Astrocyte of the hippocampus (primary cell): ENCODE measurements at regions not wholly inside any gene's neighbourhood (a gene's known extent, or its start where the extent isn't known, plus 50 kb on each side); places are given as distances from the start of the nearest gene placed in this dataset.

Experiments used
- DNase-seq: peaks from one replicate; pipeline ENCODE4 v3.0.0; 2011; ENCODE audit warnings: low read depth, low spot score

DNA sequence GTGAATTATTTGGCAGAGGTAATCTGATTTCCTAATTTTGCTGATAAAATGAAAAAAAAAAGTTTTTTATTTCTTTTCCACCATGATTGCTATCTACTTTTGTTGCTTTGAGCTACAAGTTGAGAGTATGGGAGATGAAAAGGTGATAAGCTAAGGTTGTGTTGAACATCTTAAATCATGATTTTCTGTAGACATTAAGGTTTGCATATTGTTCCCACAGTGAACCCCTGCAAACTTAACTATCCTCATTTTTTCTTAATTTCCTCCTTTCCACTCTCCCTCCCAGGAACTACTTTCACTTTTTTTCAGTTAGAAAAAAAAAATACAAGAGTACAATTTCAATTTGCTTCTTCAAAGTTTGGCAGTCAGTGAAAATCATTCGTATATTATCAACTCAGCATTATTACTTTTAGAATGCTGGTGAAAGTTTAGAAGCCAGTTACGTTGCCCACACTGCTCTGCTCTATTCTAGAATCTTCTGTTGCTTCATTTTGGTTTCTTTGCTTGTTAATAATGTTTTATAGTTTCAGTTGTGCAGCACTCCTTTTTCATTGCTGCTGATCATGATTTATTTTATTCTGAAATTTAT lies 673.8 kb upstream of the CITED2 start:
- DNase-seq, result no peak

DNA sequence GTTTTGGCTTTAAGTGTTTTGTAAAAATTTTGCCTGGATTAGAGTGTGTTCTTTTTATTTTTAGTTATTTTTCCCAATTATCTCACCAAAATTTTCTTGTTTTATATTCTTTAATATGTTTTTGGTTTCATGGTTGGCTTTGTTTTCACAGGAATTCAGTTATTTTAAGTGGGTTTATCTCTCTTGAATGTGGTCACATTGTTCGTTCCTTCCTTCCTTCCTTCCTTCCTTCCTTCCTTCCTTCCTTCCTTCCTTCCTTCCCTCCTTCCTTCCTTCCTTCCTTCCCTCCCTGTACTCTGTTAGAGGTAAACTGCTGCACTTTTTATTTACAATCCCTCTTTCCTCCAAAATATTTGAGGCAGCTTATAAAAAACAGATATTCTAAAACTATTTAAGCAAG lies 672.9 kb upstream of the CITED2 start:
- no peak for DNase-seq

DNA sequence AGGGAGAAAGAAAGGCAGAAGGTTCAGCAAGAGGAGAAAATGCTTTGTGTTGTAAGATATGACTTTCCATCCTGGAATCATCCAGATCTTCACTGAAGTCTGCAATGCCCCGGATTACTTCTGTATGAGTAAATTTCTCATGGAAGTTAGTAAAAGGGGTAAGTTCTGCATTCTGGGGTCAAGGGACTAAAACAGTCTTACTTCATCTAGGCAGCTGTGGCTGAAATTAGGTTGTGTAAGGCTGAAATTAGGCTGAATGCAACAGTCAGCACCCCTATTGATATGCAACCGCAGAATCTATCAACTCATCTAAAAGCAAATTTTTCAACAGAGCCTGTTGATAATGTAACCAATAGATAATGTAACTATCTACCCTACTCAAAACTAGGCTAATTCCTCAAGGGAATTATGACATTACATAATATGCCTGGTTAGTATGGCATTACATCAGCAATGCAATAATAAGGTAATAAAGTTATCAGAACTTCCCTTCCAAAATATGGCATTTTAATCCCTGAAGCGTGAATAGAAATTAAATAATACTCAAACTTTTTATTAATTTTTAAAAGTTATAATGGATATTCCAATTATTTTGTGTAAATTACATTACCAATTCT lies 671.7 kb upstream of the CITED2 start:
- DNase-seq, result no peak

DNA sequence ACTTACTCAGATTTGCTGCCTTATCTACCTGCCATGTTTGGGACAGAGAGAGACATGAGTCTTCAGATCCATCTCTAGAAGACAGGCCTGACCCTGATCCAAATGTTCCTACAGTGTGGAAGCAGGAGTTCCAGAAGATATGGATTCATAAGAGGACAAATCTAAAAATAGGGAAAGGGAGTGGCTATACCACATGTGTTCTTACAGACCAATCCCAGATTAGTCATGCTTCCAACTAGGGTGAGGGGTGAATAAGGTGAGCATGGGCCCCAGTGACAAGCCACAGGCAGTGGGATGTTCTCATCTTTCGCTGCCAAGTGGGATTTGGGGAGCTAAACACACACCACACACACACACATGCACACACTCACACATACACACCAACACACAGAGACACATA lies 670.7 kb upstream of the CITED2 start:
- no peak for DNase-seq

- DNase-seq, result no peak
Observed at GRCh38 chr6:140044626-140045025, 670.2 kb upstream of the CITED2 start.

GRCh38 chr6:140043762-140044378 lies 669.4 kb upstream of the CITED2 start:
- no peak for DNase-seq

DNA sequence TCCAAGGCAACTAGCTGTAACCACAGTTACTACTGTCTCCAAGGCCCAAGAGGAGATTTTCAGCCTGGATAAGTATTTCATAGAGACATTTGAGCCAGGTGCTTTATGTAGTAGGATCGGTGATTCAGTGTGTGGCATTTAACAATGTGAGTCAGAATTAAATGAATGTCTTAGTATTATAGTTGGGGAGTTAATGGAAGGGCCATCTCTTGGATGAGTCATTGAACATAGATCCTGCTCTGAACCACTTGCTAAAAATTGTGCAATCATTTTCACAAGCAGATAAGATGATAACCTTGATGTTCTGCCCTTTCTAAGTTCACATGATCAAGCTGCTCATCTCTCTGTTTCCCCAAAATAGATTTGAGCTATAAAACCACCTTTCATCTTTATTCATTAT lies 668.9 kb upstream of the CITED2 start:
- DNase-seq, result peak; percentile 78

GRCh38 chr6:140041571-140042332 lies 667.3 kb upstream of the CITED2 start:
- no peak for DNase-seq

GRCh38 chr6:140041056-140041455 lies 666.6 kb upstream of the CITED2 start:
- DNase-seq, result no peak

DNA sequence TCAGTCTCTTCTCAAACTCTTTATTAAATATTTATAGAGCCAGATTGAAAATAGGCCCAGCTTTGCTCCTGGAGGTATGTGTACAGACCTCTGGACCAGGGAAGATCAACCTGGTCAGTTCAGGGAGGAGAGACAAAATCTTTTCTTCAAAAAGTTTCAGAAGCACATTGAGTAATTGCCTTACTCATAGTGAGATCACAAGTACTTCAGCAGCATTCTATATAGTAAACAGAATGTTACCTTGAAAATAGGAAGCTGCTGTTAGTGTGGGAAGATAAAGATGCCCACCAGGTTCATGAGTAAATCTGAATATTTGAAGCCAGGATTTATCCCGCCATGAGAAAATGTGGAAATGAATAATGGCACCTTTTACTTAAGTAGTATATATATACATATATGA lies 665.9 kb upstream of the CITED2 start:
- no peak for DNase-seq

- no peak for DNase-seq
Observed at GRCh38 chr6:140039364-140039763, 664.9 kb upstream of the CITED2 start.

- no peak for DNase-seq
Observed at GRCh38 chr6:140036196-140036595, 661.7 kb upstream of the CITED2 start.

DNA sequence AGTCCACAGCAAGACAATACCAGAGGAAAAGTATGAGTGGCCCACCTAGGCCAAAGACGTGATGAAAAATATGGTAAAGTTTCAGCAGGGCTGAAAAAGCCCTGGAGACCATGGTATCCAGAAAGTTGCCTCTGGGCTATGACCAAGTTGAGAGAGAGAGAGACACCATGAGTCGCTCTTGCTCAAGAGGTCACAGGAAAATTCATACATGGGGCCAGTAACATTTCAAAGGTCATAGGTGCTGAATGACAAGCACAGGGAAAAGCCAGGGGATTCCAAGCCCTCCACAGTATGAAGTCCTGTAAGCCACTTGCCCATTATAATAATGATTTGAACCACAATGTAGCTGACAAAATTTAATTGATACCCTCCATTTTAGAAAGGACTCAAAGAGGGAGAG lies 657.7 kb upstream of the CITED2 start:
- no peak for DNase-seq

DNA sequence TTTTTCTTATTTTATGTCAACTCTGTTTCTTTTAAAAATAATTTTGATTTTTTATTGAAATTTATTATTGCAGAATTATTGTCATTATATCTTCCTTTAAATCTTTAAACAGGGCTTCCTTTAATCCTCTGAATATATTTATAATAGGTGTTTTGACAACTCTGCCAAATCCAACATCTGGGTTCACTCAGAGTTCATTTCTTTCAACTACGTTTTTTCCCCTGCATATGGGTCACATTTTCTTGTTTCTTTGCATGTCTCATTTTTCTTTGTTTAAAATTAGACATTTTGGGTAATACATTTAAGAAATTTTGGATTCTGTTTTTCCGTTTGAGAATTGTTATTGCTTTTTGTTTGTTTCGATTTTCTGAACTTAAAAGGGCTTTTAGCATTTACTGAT lies 655.1 kb upstream of the CITED2 start:
- no peak for DNase-seq

- no peak for DNase-seq
Observed at GRCh38 chr6:140027219-140027618, 652.8 kb upstream of the CITED2 start.

- DNase-seq, result no peak
Observed at GRCh38 chr6:140026546-140026945, 652.1 kb upstream of the CITED2 start.

GRCh38 chr6:140025171-140025570 lies 650.7 kb upstream of the CITED2 start:
- DNase-seq, result no peak

GRCh38 chr6:140020207-140020791 lies 645.9 kb upstream of the CITED2 start:
- no peak for DNase-seq

- no peak for DNase-seq
Observed at GRCh38 chr6:140018588-140018987, 644.1 kb upstream of the CITED2 start.

DNA sequence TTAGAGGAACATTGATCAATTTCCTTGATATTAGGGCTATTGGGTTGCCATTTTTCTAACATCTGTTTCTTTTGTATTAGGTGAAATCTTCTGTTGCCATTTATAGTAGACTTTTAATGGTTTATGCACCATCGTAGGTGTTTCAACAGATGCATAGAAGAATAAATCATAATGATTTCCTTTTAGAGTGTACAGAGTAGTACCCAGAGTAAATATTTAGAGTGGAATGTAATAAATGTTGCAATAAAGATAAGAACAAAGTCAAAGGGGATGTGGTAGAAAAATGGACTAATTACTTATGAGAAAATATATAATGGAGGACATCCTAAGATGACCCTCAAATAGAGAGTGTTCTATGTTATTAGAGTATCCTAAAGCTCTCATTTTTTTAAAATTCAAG lies 643.0 kb upstream of the CITED2 start:
- DNase-seq, result no peak

DNA sequence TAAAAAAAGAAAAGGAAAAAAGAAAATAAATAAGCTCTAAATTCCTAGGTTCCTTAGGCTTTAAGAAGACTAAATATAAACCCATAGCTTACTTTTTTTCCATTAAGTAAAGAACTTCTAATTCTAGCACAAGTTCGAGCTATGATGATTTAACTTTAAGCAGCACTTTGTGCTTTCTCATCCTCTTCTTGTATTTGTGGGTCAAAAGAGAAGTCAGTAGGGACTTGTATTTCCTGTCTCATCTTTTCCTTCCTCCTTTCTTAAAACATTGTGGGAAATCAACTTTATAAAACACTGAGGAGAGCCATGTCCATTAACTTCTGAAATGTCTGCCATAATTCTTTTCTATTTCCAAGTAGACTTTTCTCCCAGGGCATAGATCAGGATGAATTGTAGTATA lies 637.7 kb upstream of the CITED2 start:
- no peak for DNase-seq

DNA sequence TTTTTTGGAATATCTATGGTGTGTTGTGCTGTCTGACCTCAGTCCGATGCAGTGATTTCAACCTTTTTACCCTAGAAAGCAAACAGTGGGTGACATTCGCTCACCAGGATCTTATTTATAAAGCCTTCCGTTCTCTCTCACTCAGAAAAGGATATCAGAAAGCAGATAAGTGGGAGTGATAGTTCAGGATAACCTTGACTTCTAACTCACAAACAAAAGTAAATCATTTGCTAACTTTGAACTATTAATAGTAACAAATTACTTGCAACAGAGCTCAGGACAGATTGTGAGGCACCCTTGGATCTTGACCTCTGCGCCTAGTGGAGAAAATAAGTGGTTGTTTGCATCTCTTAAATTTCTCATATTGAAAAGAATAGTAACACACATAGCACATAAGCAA lies 637.1 kb upstream of the CITED2 start:
- DNase-seq, result no peak
